Activated gamma-delta T cell (primary cell): ENCODE measurements at regions not wholly inside any gene's neighbourhood (a gene's known extent, or its start where the extent isn't known, plus 50 kb on each side); places are given as distances from the start of the nearest gene placed in this dataset.
"Not testable (repeated sequence)": the region's sequence is repeated elsewhere in the genome, so short reads cannot be mapped to it uniquely, and the experiment has no call there.

Experiments
- DNase-seq: peaks from one replicate; lab custom pipeline; 2025; lab: John Stamatoyannopoulos, UW

GRCh38 chr7:145919712-145920111, 196.9 kb upstream of the CNTNAP2 start:
- no peak for DNase-seq

- no peak for DNase-seq
Measured at GRCh38 chr7:145916776-145917175, 199.8 kb upstream of the CNTNAP2 start.

DNA sequence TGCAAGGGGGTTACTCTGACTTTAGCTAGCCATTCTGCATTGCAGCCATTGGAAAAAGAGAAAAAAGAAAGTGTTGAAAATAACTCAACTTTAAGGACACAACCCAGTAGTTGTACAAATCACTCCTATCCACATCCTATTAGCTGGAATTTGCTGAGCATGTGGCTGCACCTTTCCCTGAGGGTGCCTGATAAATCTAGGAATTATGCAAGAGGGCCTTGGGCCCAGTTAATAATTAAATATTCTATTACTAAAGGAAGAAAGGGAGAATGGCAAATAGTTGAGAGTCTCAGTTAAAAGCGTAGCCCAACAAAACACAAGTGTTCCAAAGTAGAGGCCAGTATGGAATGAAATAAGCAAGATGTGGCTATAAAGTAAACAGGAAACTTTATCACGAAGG, 200.9 kb upstream of the CNTNAP2 start:
- DNase-seq: no peak

- DNase-seq: no peak
Measured at GRCh38 chr7:145909991-145910513, 206.5 kb upstream of the CNTNAP2 start.

DNA sequence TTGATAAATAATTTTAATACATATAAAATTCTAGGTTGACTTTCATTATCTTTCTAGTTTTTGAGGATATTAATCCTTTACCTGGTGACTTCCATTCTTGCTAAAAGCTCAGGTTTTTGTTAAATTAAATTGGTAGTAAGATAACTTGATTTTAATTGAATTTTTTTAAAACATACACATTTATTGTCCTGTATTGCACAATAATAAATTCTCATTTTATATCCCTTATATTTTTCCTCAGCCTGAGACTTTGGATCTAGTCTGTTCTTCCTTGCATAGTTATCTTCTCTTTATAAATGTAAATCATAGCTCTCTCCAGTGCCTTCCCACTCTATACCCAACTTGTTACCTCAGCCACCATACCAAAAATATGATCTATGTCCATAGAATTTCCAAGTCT, 212.9 kb upstream of the CNTNAP2 start:
- no peak for DNase-seq

- DNase-seq: no peak
Measured at GRCh38 chr7:145902123-145902522, 214.5 kb upstream of the CNTNAP2 start.

DNA sequence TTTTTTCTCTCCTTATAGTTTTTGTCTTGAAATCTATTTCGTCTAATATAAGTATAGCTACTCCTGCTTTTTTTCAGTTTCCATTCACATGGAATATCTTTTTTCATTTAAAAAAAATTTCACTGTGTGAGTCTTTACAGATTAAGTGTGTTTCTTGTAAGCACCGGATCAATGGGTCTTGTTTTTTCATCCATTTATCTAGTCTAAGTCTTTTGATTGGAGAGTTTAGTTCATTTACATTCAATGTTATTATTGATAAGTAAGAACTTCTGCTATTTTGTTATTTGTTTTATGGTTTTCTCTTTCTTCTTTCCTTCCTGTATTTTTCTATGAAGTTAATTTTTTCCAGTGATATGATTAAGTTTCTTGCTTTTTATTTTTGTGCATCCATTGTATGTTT, 216.7 kb upstream of the CNTNAP2 start:
- no peak for DNase-seq

- no peak for DNase-seq
Measured at GRCh38 chr7:145893925-145894535, 222.6 kb upstream of the CNTNAP2 start.

- no peak for DNase-seq
Measured at GRCh38 chr7:145884716-145885514, 231.7 kb upstream of the CNTNAP2 start.

- DNase-seq: no peak
Measured at GRCh38 chr7:145876376-145876775, 240.2 kb upstream of the CNTNAP2 start.

DNA sequence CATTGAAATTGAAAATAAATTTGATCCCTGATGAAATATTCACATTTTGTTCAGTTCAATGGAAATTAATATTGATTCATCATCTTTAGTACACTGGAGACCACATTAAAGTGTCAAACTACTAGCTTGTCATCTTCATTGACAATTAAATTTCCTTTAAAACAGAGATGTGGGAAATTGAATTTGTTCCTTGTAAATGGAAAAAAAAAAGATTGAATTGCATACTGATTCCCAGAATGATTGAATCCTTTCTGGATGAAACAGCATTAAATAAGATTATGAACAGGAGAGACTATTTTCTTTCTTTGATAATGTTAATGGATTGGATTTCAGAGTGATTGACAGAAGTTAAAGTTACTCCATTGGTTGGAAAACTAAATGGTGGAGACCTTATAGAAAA, 241.3 kb upstream of the CNTNAP2 start:
- DNase-seq: no peak

GRCh38 chr7:145868935-145869334, 247.7 kb upstream of the CNTNAP2 start:
- DNase-seq: no peak

- DNase-seq: no peak
Measured at GRCh38 chr7:145862212-145862611, 254.4 kb upstream of the CNTNAP2 start.

DNA sequence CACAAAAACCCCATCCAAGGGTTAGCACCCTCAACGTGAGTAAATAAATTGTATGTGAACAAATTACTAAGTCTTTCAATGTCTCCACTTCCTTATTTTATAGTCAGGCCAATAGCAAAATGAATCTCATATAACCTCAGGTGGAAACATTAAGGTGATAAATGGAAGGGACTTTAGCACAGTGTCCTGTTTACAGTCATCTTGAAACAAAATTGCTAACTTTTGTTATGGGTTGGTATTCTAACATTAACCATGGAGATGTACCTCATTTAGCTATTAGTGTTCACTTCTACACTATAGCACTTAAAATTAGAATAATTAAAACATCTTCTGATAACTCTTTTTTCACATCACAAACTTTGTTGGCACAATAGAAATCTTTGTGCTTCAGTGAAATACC, 255.8 kb upstream of the CNTNAP2 start:
- no peak for DNase-seq

DNA sequence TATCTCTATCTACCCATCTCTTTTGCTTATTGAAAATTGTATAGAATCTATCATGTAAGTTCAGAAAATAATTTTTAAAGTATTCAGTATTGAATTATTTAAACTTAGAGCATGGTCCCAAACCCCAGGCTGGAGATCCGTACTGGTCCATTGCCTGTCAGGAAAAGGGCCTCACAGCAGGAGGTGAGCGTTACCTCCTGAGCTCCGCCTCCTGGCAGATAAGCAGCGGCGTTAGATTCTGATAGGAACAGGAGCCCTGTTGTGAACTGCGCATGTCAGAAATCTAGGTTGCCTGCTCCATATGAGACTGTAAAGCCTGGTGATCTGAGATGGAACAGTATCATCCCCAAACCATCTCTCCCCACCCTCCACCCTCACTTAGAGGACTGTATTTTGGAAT, 266.0 kb upstream of the CNTNAP2 start:
- DNase-seq: no peak

GRCh38 chr7:145848691-145849090, 267.9 kb upstream of the CNTNAP2 start:
- DNase-seq: no peak

DNA sequence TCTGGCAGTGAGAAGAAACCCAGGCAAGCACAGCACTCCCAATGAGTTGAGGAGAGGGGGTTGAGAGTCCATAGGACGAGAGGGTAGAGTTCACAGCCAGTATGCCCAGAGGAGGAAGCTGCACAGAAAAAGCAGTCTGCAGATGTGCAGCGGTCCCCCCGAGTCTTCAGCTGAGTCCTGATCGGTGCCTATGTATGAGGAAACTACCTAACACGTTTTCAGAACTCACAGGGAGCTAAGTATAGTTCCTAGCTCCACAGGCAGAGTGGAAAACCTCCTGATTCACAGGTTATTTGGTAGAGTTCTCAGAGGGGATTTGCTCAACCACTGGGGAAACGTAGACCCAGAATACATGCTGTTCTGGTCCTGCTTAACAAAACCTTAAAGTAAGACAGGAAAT, 271.3 kb upstream of the CNTNAP2 start:
- no peak for DNase-seq

- DNase-seq: no peak
Measured at GRCh38 chr7:145839814-145840213, 276.8 kb upstream of the CNTNAP2 start.

DNA sequence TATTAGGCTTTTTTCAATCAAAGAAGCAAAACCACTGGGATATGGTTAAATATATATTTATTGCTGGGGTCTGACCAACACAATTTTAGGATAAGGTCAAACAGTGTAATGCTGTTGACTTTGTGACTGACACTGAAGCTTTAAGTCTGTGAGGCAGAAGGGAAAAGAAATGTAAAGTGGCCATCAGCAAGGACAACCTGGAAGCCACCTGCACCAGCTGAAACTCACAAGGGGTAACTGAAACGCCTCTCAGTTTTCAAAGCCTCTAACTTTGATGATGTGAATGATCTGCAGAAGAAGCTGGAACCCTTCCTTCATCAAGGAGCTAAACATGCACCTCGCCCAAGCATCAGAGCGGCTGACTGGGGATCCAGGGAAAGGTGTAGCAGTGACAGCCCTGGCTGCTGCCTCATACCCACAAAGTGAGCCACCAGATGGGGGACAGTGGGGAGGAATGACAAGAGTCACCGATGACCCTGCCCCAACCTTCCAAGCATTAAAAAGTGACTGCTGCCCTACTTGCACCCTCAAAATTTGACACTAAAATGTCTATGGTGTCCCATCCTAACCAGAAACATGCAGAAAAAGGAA, 284.9 kb upstream of the CNTNAP2 start:
- no peak for DNase-seq

DNA sequence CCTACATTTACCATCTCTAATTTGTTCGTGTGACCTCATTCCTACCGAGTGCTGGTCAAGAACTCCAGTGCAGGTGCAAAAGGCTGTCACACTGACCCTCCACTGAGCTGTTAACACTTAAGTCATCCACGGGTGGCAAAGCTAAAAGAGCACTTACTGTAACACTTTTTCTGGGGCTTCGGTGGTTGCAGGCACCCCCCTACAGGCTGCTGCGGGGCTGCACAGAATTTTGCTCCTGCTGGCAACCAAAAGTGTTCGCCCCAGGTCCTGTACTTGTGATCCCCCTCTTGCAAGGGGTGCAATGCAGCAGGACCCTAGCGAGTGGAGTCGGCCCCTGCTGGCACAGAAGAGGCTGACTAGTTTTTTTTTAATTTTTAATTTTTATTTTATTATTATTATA, 298.9 kb upstream of the CNTNAP2 start:
- no peak for DNase-seq

GRCh38 chr7:145812218-145812617, 304.4 kb upstream of the CNTNAP2 start:
- no peak for DNase-seq

GRCh38 chr7:145805496-145805895, 311.1 kb upstream of the CNTNAP2 start:
- DNase-seq: not testable (repeated sequence)

- no peak for DNase-seq
Measured at GRCh38 chr7:145797507-145797906, 319.1 kb upstream of the CNTNAP2 start.
